K562 (cell line): ENCODE measurements at regions not wholly inside any gene's neighbourhood (a gene's known extent, or its start where the extent isn't known, plus 50 kb on each side); places are given as distances from the start of the nearest gene placed in this dataset.

Source experiments
- BCOR ChIP-seq: fragments of 450-650 bp; IDR thresholded peaks from 2 replicates; pipeline ENCODE4 v1.6.1; 2016
- CEBPB ChIP-seq: fragments of 450-650 bp; IDR thresholded peaks from 2 replicates; pipeline ENCODE4 v1.6.1; 2016; ENCODE audit warnings: missing genetic modification characterization, missing compliant biosample characterization
- ESRRB ChIP-seq: fragments of 250-450 bp; sonication (Bioruptor Pico); IDR thresholded peaks from 2 replicates; pipeline ENCODE4 v1.5.0; 2020; ENCODE audit warnings: mild to moderate bottlenecking, moderate library complexity, borderline replicate concordance
- HCFC1 ChIP-seq: IDR thresholded peaks from 2 replicates; pipeline ENCODE4 v1.6.1; 2012; ENCODE audit warnings: low read depth, low read length, improper control_type of control experiment
- MECOM ChIP-seq: fragments of 250-450 bp; sonication (Bioruptor Pico); IDR thresholded peaks from 2 replicates; pipeline ENCODE4 v1.8.0; 2022; ENCODE audit warnings: inconsistent platforms
- NCOA4 ChIP-seq: fragments of 450-650 bp; IDR thresholded peaks from 2 replicates; pipeline ENCODE4 v1.6.1; 2018; ENCODE audit warnings: mild to moderate bottlenecking; ENCODE audit not compliant: partially characterized antibody
- PHF8 ChIP-seq: fragments of 200-600 bp; sonication (generic); IDR thresholded peaks from 2 replicates; pipeline ENCODE4 v1.6.1; 2012; ENCODE audit warnings: mixed run types, mild to moderate bottlenecking, inconsistent platforms, low read length, moderate library complexity, borderline replicate concordance
- YBX1 ChIP-seq: fragments of 450-650 bp; IDR thresholded peaks from 2 replicates; pipeline ENCODE4 v1.7.1; 2016; ENCODE audit warnings: mild to moderate bottlenecking
- ZNF23 ChIP-seq: fragments of 250-450 bp; sonication (Bioruptor Pico); IDR thresholded peaks from 2 replicates; pipeline ENCODE4 v1.4.0; 2020; ENCODE audit warnings: mild to moderate bottlenecking
- ZNF445 ChIP-seq: fragments of 250-450 bp; sonication (Bioruptor Pico); IDR thresholded peaks from 2 replicates; pipeline ENCODE4 v1.4.0; 2020; ENCODE audit warnings: low read depth, mild to moderate bottlenecking, moderate library complexity
- ZNF512 ChIP-seq: IDR thresholded peaks from 2 replicates; pipeline ENCODE4 v1.6.1; 2016; ENCODE audit warnings: missing genetic modification characterization, missing compliant biosample characterization

GRCh38 chr2:126973745-126974144 lies 75.1 kb downstream of the TEX51 start (continued):
- TF ChIP-seq HCFC1 (no peak), MECOM (CRISPR knock-in tag) (no peak), PHF8 (no peak), NCOA4 (no peak), BCOR (no peak), ZNF512 (tag) (no peak), ZNF23 (no peak), YBX1 (no peak), ESRRB (no peak), ZNF445 (CRISPR knock-in tag) (no peak), CEBPB (tag) (no peak)
